ENCODE measurements at regions not wholly inside any gene's neighbourhood (a gene's known extent, or its start where the extent isn't known, plus 50 kb on each side); places are given as distances from the start of the nearest gene placed in this dataset.

DNA sequence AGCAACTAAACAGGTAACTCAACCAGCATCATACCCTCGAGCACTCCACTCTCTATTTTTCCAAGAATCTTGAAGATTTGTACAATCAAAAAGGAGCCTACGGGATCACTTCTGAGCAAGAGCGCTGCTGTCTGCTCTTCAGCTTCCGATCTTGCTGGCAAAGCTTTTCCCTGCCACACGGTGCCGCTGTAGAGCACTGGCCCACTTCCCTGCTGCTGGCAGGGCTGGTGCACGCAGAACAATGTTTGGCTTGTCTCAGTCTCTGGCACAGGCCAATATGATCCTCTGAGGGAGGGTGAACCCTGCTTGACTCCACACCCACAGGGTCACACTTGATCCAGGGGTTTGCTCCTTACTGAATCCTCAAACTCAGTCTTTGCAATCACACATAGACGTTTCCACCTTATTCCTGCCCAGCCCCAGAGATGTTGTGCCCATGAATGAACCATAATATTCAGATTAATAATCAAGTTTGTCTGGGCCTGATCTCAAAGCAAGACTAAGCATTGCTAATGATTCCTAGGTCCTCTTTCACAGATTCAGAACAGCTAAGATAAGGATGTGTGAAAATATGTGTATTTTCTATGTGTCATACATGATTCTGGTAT is 536.6 kb downstream of the SOX6 start (continued):
- no peak for TF ChIP-seq SREBF2 (CRISPR knock-in tag; IDR thresholded peaks at IDR 0.05)
- no peak for TF ChIP-seq NR2F6 (CRISPR knock-in tag; IDR thresholded peaks at IDR 0.05)
- no peak for TF ChIP-seq TEAD4 (IDR thresholded peaks at IDR 0.05; ENCODE audit: low read length)
- no peak for TF ChIP-seq TEAD4 (CRISPR knock-in tag; IDR thresholded peaks at IDR 0.05; ENCODE audit: borderline replicate concordance)
- no peak for TF ChIP-seq SRSF3 (IDR thresholded peaks at IDR 0.05; ENCODE audit: insufficient read depth, low read length)
- no peak for TF ChIP-seq ZNF165 (CRISPR knock-in tag; IDR thresholded peaks at IDR 0.05; ENCODE audit: borderline replicate concordance)
- TF ChIP-seq, protein P1, sequence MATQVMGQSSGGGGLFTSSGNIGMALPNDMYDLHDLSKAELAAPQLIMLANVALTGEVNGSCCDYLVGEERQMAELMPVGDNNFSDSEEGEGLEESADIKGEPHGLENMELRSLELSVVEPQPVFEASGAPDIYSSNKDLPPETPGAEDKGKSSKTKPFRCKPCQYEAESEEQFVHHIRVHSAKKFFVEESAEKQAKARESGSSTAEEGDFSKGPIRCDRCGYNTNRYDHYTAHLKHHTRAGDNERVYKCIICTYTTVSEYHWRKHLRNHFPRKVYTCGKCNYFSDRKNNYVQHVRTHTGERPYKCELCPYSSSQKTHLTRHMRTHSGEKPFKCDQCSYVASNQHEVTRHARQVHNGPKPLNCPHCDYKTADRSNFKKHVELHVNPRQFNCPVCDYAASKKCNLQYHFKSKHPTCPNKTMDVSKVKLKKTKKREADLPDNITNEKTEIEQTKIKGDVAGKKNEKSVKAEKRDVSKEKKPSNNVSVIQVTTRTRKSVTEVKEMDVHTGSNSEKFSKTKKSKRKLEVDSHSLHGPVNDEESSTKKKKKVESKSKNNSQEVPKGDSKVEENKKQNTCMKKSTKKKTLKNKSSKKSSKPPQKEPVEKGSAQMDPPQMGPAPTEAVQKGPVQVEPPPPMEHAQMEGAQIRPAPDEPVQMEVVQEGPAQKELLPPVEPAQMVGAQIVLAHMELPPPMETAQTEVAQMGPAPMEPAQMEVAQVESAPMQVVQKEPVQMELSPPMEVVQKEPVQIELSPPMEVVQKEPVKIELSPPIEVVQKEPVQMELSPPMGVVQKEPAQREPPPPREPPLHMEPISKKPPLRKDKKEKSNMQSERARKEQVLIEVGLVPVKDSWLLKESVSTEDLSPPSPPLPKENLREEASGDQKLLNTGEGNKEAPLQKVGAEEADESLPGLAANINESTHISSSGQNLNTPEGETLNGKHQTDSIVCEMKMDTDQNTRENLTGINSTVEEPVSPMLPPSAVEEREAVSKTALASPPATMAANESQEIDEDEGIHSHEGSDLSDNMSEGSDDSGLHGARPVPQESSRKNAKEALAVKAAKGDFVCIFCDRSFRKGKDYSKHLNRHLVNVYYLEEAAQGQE (IDR thresholded peaks at IDR 0.05; ENCODE audit: borderline replicate concordance) = peak; percentile 47; the same call in 1 of the 2 replicates
- TF ChIP-seq, protein P1 (CRISPR knock-in tag; IDR thresholded peaks at IDR 0.05; ENCODE audit: low read depth) = no peak
- TF ChIP-seq RAD21 (CRISPR knock-in tag; conservative IDR thresholded peaks at IDR 0.05 in 1 of 2, IDR thresholded peaks at IDR 0.05 in 1 of 2) = peak; percentile 37 to 68
- TF ChIP-seq, protein P2, sequence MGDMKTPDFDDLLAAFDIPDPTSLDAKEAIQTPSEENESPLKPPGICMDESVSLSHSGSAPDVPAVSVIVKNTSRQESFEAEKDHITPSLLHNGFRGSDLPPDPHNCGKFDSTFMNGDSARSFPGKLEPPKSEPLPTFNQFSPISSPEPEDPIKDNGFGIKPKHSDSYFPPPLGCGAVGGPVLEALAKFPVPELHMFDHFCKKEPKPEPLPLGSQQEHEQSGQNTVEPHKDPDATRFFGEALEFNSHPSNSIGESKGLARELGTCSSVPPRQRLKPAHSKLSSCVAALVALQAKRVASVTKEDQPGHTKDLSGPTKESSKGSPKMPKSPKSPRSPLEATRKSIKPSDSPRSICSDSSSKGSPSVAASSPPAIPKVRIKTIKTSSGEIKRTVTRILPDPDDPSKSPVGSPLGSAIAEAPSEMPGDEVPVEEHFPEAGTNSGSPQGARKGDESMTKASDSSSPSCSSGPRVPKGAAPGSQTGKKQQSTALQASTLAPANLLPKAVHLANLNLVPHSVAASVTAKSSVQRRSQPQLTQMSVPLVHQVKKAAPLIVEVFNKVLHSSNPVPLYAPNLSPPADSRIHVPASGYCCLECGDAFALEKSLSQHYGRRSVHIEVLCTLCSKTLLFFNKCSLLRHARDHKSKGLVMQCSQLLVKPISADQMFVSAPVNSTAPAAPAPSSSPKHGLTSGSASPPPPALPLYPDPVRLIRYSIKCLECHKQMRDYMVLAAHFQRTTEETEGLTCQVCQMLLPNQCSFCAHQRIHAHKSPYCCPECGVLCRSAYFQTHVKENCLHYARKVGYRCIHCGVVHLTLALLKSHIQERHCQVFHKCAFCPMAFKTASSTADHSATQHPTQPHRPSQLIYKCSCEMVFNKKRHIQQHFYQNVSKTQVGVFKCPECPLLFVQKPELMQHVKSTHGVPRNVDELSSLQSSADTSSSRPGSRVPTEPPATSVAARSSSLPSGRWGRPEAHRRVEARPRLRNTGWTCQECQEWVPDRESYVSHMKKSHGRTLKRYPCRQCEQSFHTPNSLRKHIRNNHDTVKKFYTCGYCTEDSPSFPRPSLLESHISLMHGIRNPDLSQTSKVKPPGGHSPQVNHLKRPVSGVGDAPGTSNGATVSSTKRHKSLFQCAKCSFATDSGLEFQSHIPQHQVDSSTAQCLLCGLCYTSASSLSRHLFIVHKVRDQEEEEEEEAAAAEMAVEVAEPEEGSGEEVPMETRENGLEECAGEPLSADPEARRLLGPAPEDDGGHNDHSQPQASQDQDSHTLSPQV (IDR thresholded peaks at IDR 0.05) = no peak
- TF ChIP-seq PHF21A (IDR thresholded peaks at IDR 0.05; ENCODE audit: borderline replicate concordance, low read depth) = no peak
- TF ChIP-seq WHSC1 (IDR thresholded peaks at IDR 0.05; ENCODE audit: low read length) = no peak
- no peak for TF ChIP-seq ZNF124 (CRISPR knock-in tag; IDR thresholded peaks at IDR 0.05)
- peak; percentile 28; the same call in 1 of the 2 replicates for TF ChIP-seq RB1 (IDR thresholded peaks at IDR 0.05; ENCODE audit: low read depth)
- TF ChIP-seq EHMT2 (IDR thresholded peaks at IDR 0.05) = no peak
- TF ChIP-seq, protein P3, sequence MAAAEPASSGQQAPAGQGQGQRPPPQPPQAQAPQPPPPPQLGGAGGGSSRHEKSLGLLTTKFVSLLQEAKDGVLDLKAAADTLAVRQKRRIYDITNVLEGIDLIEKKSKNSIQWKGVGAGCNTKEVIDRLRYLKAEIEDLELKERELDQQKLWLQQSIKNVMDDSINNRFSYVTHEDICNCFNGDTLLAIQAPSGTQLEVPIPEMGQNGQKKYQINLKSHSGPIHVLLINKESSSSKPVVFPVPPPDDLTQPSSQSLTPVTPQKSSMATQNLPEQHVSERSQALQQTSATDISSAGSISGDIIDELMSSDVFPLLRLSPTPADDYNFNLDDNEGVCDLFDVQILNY (CRISPR knock-in tag; IDR thresholded peaks at IDR 0.05) = no peak
- TF ChIP-seq RNF2 (IDR thresholded peaks at IDR 0.05) = no peak
- TF ChIP-seq BCOR (IDR thresholded peaks at IDR 0.05) = no peak
